A549 (cell line): ENCODE measurements at regions not wholly inside any gene's neighbourhood (a gene's known extent, or its start where the extent isn't known, plus 50 kb on each side); places are given as distances from the start of the nearest gene placed in this dataset.

ENCODE experiments used
- ATAC-seq, 2 experiments: fragments of 200-7000 bp in 1 of 2; fragments of >200 bp in 1 of 2; cut with Nextera tagmentation in 1 of 2; cut with Tn5 transposase in 1 of 2; 3 replicates each; pipeline versions ENCODE4 v1.8.0 to v1.9.1; 2018 to 2020; ENCODE audit warnings: mild to moderate bottlenecking in 1 of 2, moderate library complexity in 1 of 2
- CTCF ChIA-PET: fragments of 300-600 bp; sonication (Branson Sonifier 250); formaldehyde crosslinking; extraction: SDS; loops from one replicate; lab custom pipeline; 2021; ENCODE audit warnings: antibody characterized with exemption, inconsistent platforms; lab: Yijun Ruan, JAX
- POLR2A ChIA-PET: fragments of 350-600 bp; formaldehyde crosslinking; extraction: SDS; loops from one replicate; lab custom pipeline; 2021; ENCODE audit warnings: antibody characterized with exemption, inconsistent platforms; lab: Yijun Ruan, JAX
- DNase-seq, 2 experiments: peaks; one replicate each; pipeline versions ENCODE4 v3.0.0 to v3.0.0-alpha.2; 2011 to 2016; ENCODE audit warnings: low read depth in 1 of 2, low spot score in 1 of 2
- FAIRE-seq: peaks from 2 replicates; lab custom pipeline; 2011; peaks lifted over from hg19 to GRCh38; lab: Jason Lieb, UNC
- H3K27ac ChIP-seq, 2 experiments: fragments of >200 bp; sonication (Bioruptor Twin); formaldehyde crosslinking; 3 replicates each; pipeline ENCODE4 v1.5.1; 2016 to 2017
- H3K4me1 ChIP-seq: fragments of >200 bp; sonication (Bioruptor Twin); formaldehyde crosslinking; 3 replicates; pipeline ENCODE4 v1.6.1; 2016
- H3K4me2 ChIP-seq: fragments of >200 bp; sonication (Bioruptor Twin); formaldehyde crosslinking; 3 replicates; pipeline ENCODE4 v1.6.1; 2016
- H3K4me3 ChIP-seq: fragments of >200 bp; sonication (Bioruptor Twin); formaldehyde crosslinking; 3 replicates; pipeline ENCODE4 v1.5.1; 2016
- H3K9me3 ChIP-seq: fragments of >200 bp; sonication (Bioruptor Twin); formaldehyde crosslinking; 3 replicates; pipeline ENCODE4 v1.6.1; 2016
- CEBPB ChIP-seq, 2 experiments: fragments of >200 bp in 1 of 2; sonication (Bioruptor Twin) in 1 of 2; formaldehyde crosslinking in 1 of 2; IDR thresholded peaks; 2 replicates each; pipeline ENCODE4 v1.6.1; 2012 to 2016
- CTCF ChIP-seq: fragments of >200 bp; sonication (Bioruptor Twin); formaldehyde crosslinking; IDR thresholded peaks from 3 replicates; pipeline ENCODE4 v1.5.1; 2016
- EHMT2 ChIP-seq: fragments of 200-600 bp; sonication (generic); IDR thresholded peaks from 2 replicates; pipeline ENCODE4 v1.6.1; 2016; ENCODE audit warnings: antibody characterized with exemption, low read depth, mild to moderate bottlenecking, moderate library complexity
- ELK1 ChIP-seq: fragments of 150-350 bp; IDR thresholded peaks from 2 replicates; pipeline ENCODE4 v1.6.1; 2014; ENCODE audit warnings: low read depth, mild to moderate bottlenecking, low read length
- EP300 ChIP-seq, 2 experiments: fragments of >200 bp; sonication (Bioruptor Twin); formaldehyde crosslinking; IDR thresholded peaks; 2 replicates in 1 of 2; 3 replicates in 1 of 2; pipeline ENCODE4 v1.6.1; 2016 to 2017
- FOSB ChIP-seq: fragments of 250-450 bp; sonication (Bioruptor Pico); IDR thresholded peaks from 2 replicates; pipeline ENCODE4 v1.5.0; 2020; ENCODE audit warnings: mild to moderate bottlenecking, moderate library complexity
- FOXS1 ChIP-seq: fragments of 250-450 bp; sonication (Bioruptor Pico); IDR thresholded peaks from 2 replicates; pipeline ENCODE4 v1.5.0; 2020; ENCODE audit warnings: mild to moderate bottlenecking, moderate library complexity
- HDAC2 ChIP-seq: fragments of 200-600 bp; sonication (generic); IDR thresholded peaks from 2 replicates; pipeline ENCODE4 v1.6.1; 2016
- HMGXB4 ChIP-seq: fragments of 250-450 bp; sonication (Bioruptor Pico); IDR thresholded peaks from 2 replicates; pipeline ENCODE4 v1.5.0; 2021; ENCODE audit warnings: mild to moderate bottlenecking, moderate library complexity, borderline replicate concordance
- HOXA7 ChIP-seq: fragments of 250-450 bp; sonication (Bioruptor Pico); IDR thresholded peaks from 2 replicates; pipeline ENCODE4 v1.5.0; 2020; ENCODE audit warnings: mild to moderate bottlenecking, moderate library complexity
- HOXB13 ChIP-seq: fragments of 250-450 bp; sonication (Bioruptor Pico); IDR thresholded peaks from 2 replicates; pipeline ENCODE4 v1.5.0; 2020; ENCODE audit warnings: low read depth, mild to moderate bottlenecking, moderate library complexity
- JUN ChIP-seq, 2 experiments: fragments of >200 bp; sonication (Bioruptor Twin); formaldehyde crosslinking; IDR thresholded peaks; 2 replicates in 1 of 2; 3 replicates in 1 of 2; pipeline ENCODE4 v1.6.1; 2016 to 2017
- KDM1A ChIP-seq: fragments of 200-600 bp; sonication (generic); IDR thresholded peaks from 2 replicates; pipeline ENCODE4 v1.6.1; 2016; ENCODE audit warnings: low read depth, mild to moderate bottlenecking
- KDM5A ChIP-seq: fragments of 200-600 bp; sonication (generic); IDR thresholded peaks from 2 replicates; pipeline ENCODE4 v1.6.1; 2016; ENCODE audit warnings: antibody characterized with exemption, mild to moderate bottlenecking
- MAFK ChIP-seq: fragments of 450-650 bp; IDR thresholded peaks from 2 replicates; pipeline ENCODE4 v1.6.1; 2014; ENCODE audit not compliant: partially characterized antibody
- MAX ChIP-seq: IDR thresholded peaks from 2 replicates; pipeline ENCODE4 v1.6.1; 2012
- MYC ChIP-seq: IDR thresholded peaks from 2 replicates; pipeline ENCODE4 v1.6.1; 2012; ENCODE audit warnings: mild to moderate bottlenecking, inconsistent platforms, low read length, improper control_type of control experiment, borderline replicate concordance
- NR3C1 ChIP-seq: fragments of >200 bp; sonication (Bioruptor Twin); formaldehyde crosslinking; IDR thresholded peaks from 3 replicates; pipeline ENCODE4 v1.6.1; 2017
- RCOR1 ChIP-seq: fragments of 150-350 bp; IDR thresholded peaks from 2 replicates; pipeline ENCODE4 v1.6.1; 2014; ENCODE audit warnings: antibody characterized with exemption, low read length, low read depth
- RNF2 ChIP-seq: fragments of 200-600 bp; sonication (generic); IDR thresholded peaks from 2 replicates; pipeline ENCODE4 v1.6.1; 2016; ENCODE audit warnings: low read depth, mild to moderate bottlenecking, antibody characterized with exemption, moderate library complexity, borderline replicate concordance
- ZC3H11A ChIP-seq: fragments of 450-650 bp; IDR thresholded peaks from 2 replicates; pipeline ENCODE4 v1.6.1; 2014; ENCODE audit warnings: antibody characterized with exemption, mild to moderate bottlenecking
- WGBS: methylation state at CpG from one replicate; pipeline ENCODE4 v1.1.6; 2017; ENCODE audit errors: missing lambda C conversion rate; 5-methylcytosine and 5-hydroxymethylcytosine counted together

GRCh38 chr6:74222768-74223333 lies 526.8 kb downstream of the CD109 start:
- no peak for FAIRE-seq
- no peak for ATAC-seq
- ChIA-PET CTCF (no interaction called here), POLR2A (no interaction called here)
- H3K4me1 ChIP-seq: no peaks in the 10 kb centered on the region
- no peak overlapping the region for H3K4me2 ChIP-seq
- H3K4me3 ChIP-seq: no peak overlapping the region
- TF ChIP-seq ZC3H11A: no peak
- no peak for TF ChIP-seq EP300 (IDR thresholded peaks at IDR 0.05)
- TF ChIP-seq NR3C1: no peak
- no peak for TF ChIP-seq CEBPB (IDR thresholded peaks at IDR 0.05)
- no peak for TF ChIP-seq MAX
- no peak for TF ChIP-seq KDM5A
- TF ChIP-seq RCOR1: no peak
- no peak for TF ChIP-seq HDAC2
- TF ChIP-seq RNF2: no peak
- TF ChIP-seq FOXS1 (CRISPR knock-in tag): no peak
- H3K27ac ChIP-seq: no peak overlapping the region
- 55% methylated on average over 6 of the region's 12 CpGs for WGBS
- DNase-seq: no peak
- H3K9me3 ChIP-seq: no peaks in the 10 kb centered on the region

- ATAC-seq (no peak), DNase-seq (no peak), FAIRE-seq (no peak)
- Histone ChIP-seq H3K4me1 (no peaks in the 10 kb centered on the region), H3K4me2 (no peak overlapping the region), H3K4me3 (no peak overlapping the region), H3K9me3 (no peaks in the 10 kb centered on the region), H3K27ac (no peak overlapping the region)
- 39% methylated on average over 2 of the region's 2 CpGs for WGBS
- TF ChIP-seq KDM1A (no peak), ZC3H11A (no peak), ELK1 (no peak), CEBPB (IDR thresholded peaks at IDR 0.05) (no peak), MAFK (no peak), FOSB (CRISPR knock-in tag) (no peak), MYC (no peak), CTCF (no peak), EHMT2 (no peak), HOXA7 (CRISPR knock-in tag) (no peak), EP300 (IDR thresholded peaks at IDR 0.05) (no peak), HMGXB4 (CRISPR knock-in tag) (no peak), JUN (IDR thresholded peaks at IDR 0.05) (no peak), HOXB13 (CRISPR knock-in tag) (no peak)
- ChIA-PET CTCF (no interaction called here), POLR2A (no interaction called here)
Observed at GRCh38 chr6:74213995-74214394, 518.0 kb downstream of the CD109 start.
